HepG2 (cell line): ENCODE measurements at regions not wholly inside any gene's neighbourhood (a gene's known extent, or its start where the extent isn't known, plus 50 kb on each side); places are given as distances from the start of the nearest gene placed in this dataset.

Source experiments
- ATF4 ChIP-seq, 2 experiments: fragments of 450-650 bp in 1 of 2; sonication (generic) in 1 of 2; formaldehyde crosslinking; IDR thresholded peaks; 2 replicates each; pipeline versions ENCODE4 v1.5.0 to v1.8.0; 2020 to 2022; ENCODE audit warnings: mild to moderate bottlenecking in 1 of 2, missing genetic modification reagents in 1 of 2
- GATAD1 ChIP-seq: IDR thresholded peaks from 2 replicates; pipeline ENCODE4 v1.6.1; 2016; ENCODE audit warnings: missing genetic modification reagents, missing compliant biosample characterization
- KAT8 ChIP-seq: IDR thresholded peaks from 2 replicates; pipeline ENCODE4 v1.6.1; 2016; ENCODE audit warnings: missing genetic modification reagents, missing compliant biosample characterization
- NRL ChIP-seq: sonication (generic); formaldehyde crosslinking; IDR thresholded peaks from 2 replicates; pipeline ENCODE4 v1.5.0; 2020; ENCODE audit warnings: missing genetic modification reagents, mild to moderate bottlenecking, moderate library complexity, borderline replicate concordance
- TSC22D2 ChIP-seq: sonication (generic); formaldehyde crosslinking; IDR thresholded peaks from 2 replicates; pipeline ENCODE4 v1.5.1; 2020; ENCODE audit warnings: missing genetic modification reagents, mild to moderate bottlenecking, borderline replicate concordance
- ZNF101 ChIP-seq: sonication (generic); formaldehyde crosslinking; IDR thresholded peaks from 2 replicates; pipeline ENCODE4 v1.4.0; 2020; ENCODE audit warnings: mild to moderate bottlenecking, low read depth, missing genetic modification reagents, borderline replicate concordance
- ZNF124 ChIP-seq: sonication (generic); formaldehyde crosslinking; IDR thresholded peaks from 2 replicates; pipeline ENCODE4 v1.4.0; 2020; ENCODE audit warnings: missing genetic modification reagents
- ZNF225 ChIP-seq: sonication (generic); formaldehyde crosslinking; IDR thresholded peaks from 2 replicates; pipeline ENCODE4 v1.4.0; 2020; ENCODE audit warnings: mild to moderate bottlenecking, missing genetic modification reagents
- ZNF292 ChIP-seq: sonication (generic); formaldehyde crosslinking; IDR thresholded peaks from 2 replicates; pipeline ENCODE4 v1.8.1; 2022; ENCODE audit warnings: mild to moderate bottlenecking, low read depth, missing genetic modification reagents, borderline replicate concordance
- ZNF670 ChIP-seq: sonication (generic); formaldehyde crosslinking; IDR thresholded peaks from 2 replicates; pipeline ENCODE4 v1.8.0; 2022; ENCODE audit warnings: mild to moderate bottlenecking, missing genetic modification reagents, borderline replicate concordance
- TF ChIP-seq, protein P1 (sequence below): sonication (generic); formaldehyde crosslinking; IDR thresholded peaks from 2 replicates; pipeline ENCODE4 v1.8.1; 2023; ENCODE audit warnings: missing genetic modification reagents, inconsistent platforms, borderline replicate concordance
- TF ChIP-seq, protein P2 (sequence below): sonication (generic); formaldehyde crosslinking; IDR thresholded peaks from 2 replicates; pipeline ENCODE4 v1.4.0; 2020; ENCODE audit warnings: low read depth, mild to moderate bottlenecking, missing genetic modification reagents

DNA sequence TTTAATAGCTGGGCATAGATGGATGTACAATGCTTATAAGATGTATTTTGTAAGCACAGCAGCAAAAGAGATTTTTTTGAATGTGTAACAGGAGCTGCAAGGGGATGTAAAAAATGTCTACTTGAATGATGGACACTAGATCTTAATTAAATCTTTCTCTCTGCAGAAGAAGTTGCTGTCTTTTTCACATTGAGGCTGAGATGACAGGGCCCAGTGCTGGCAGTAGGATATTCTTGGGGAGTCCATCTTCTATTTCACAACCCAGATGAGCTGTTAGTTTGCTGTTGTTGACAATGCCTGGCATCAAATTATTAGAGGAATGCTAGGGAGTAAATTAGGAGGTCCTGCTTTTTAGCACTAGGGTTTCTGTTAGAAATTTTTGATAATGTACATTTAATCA lies 698.7 kb downstream of the SLITRK5 start (continued):
- TF ChIP-seq, protein P1, sequence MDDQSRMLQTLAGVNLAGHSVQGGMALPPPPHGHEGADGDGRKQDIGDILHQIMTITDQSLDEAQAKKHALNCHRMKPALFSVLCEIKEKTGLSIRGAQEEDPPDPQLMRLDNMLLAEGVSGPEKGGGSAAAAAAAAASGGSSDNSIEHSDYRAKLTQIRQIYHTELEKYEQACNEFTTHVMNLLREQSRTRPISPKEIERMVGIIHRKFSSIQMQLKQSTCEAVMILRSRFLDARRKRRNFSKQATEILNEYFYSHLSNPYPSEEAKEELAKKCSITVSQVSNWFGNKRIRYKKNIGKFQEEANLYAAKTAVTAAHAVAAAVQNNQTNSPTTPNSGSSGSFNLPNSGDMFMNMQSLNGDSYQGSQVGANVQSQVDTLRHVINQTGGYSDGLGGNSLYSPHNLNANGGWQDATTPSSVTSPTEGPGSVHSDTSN (CRISPR knock-in tag): no peak
- TF ChIP-seq ZNF292 (CRISPR knock-in tag) (no peak), ZNF225 (CRISPR knock-in tag) (no peak), ZNF670 (CRISPR knock-in tag) (no peak), ZNF124 (CRISPR knock-in tag) (no peak), GATAD1 (CRISPR knock-in tag) (no peak), TSC22D2 (CRISPR knock-in tag) (no peak), NRL (CRISPR knock-in tag) (no peak), ZNF101 (no peak), ATF4 (CRISPR knock-in tag; IDR thresholded peaks at IDR 0.05) (no peak), KAT8 (no peak)
- TF ChIP-seq, protein P2, sequence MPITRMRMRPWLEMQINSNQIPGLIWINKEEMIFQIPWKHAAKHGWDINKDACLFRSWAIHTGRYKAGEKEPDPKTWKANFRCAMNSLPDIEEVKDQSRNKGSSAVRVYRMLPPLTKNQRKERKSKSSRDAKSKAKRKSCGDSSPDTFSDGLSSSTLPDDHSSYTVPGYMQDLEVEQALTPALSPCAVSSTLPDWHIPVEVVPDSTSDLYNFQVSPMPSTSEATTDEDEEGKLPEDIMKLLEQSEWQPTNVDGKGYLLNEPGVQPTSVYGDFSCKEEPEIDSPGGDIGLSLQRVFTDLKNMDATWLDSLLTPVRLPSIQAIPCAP (CRISPR knock-in tag): no peak
